8988T (cell line): ENCODE measurements at regions not wholly inside any gene's neighbourhood (a gene's known extent, or its start where the extent isn't known, plus 50 kb on each side); places are given as distances from the start of the nearest gene placed in this dataset.

Source experiments
- DNase-seq: peaks from one replicate; pipeline ENCODE4 v3.0.0; 2011

GRCh38 chr1:216953495-216953894 lies 230.3 kb upstream of the ESRRG start:
- no peak for DNase-seq

DNA sequence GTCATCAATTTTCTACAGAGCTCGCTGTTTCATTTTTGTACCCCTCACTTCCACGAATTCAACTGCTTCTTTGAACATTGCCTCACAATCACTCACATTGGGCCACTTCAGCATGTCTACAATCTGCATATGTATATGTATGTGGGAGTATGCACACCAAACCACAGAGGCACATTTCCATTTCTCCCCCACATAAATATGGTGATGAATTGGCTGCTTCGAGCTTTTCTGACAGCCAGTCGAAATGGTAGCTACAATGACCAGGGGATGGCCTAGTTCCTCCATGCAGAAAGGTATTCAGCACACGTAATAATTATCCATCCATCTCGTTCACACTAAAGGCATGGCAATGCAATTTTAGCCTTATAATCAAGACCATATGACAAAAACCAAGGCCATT lies 229.6 kb upstream of the ESRRG start:
- no peak for DNase-seq

GRCh38 chr1:216945538-216946080 lies 222.4 kb upstream of the ESRRG start:
- DNase-seq = no peak

- no peak for DNase-seq
Observed at GRCh38 chr1:216944864-216945510, 221.8 kb upstream of the ESRRG start.

- DNase-seq = no peak
Observed at GRCh38 chr1:216937491-216937890, 214.3 kb upstream of the ESRRG start.

- DNase-seq = no peak
Observed at GRCh38 chr1:216936779-216937178, 213.6 kb upstream of the ESRRG start.

DNA sequence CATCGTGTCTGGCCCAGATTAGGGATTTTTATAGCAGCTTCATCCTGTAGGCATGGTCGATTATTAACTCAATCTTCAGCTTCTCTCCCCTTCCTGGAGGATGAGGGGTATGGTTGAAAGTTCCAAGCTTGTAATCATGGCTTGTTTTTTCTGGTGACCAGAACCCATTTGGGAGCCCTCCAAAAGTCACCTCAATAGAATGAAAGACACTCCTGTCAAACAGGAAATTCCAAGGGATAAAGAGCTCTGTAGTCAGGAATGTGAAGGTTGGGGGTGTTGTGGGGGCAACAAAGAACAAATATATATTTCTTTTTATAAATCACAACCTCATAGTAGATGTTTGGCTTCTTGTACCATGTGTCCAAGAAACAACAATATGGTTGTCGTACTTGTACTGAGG lies 212.7 kb upstream of the ESRRG start:
- no peak for DNase-seq

- no peak for DNase-seq
Observed at GRCh38 chr1:216932424-216932823, 209.2 kb upstream of the ESRRG start.

DNA sequence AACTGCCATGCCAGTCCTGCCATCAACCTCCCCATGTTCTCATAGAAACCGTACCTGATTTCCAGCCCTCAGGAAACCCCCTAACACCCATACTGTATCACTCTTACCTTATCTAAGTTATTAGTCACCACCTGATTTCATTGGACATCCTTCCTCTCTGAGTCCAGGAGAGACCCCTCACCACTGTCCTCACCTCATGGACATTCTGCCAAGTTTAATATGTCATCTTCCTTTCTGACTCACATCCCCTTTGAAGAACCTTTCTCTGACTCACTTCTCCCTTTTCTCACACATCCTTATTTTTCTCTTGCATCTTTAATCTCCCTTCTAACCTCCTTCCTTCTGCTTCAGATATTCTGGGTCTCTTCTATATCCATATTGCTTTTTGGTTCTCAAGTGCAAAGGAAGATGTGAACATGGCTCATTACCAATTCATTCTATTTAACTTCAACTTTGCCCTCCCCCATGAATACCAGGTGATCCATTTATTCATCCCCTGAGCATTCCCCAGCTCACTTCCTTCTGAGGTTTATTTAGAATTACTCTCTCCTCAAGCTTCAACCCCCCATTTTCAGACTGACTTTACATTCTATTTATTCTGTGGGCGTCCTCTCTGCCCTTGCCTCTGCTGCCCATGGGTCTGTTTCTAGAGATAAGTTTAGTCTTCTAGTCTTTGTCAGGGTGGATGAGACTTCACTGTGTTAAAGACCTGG lies 206.8 kb upstream of the ESRRG start:
- no peak for DNase-seq

DNA sequence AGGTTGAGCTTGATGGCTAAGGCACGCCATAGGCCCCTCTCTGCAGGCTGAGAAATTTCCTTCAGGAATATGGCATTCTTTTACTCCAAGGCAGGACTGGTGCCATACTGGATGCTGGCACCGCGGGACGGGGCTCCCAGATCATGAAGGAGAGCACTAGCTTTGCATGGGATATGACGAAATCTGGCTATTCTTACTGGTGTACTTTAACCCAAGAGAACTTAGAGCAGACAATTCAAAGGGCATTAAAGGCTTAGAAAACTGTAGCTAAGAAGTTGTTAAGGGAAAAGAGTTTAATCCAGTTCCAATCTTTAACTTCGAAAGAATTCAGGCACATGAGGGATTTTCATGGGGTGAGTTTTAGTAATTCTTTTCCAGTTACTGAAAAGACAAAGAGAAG lies 204.4 kb upstream of the ESRRG start:
- DNase-seq = no peak

DNA sequence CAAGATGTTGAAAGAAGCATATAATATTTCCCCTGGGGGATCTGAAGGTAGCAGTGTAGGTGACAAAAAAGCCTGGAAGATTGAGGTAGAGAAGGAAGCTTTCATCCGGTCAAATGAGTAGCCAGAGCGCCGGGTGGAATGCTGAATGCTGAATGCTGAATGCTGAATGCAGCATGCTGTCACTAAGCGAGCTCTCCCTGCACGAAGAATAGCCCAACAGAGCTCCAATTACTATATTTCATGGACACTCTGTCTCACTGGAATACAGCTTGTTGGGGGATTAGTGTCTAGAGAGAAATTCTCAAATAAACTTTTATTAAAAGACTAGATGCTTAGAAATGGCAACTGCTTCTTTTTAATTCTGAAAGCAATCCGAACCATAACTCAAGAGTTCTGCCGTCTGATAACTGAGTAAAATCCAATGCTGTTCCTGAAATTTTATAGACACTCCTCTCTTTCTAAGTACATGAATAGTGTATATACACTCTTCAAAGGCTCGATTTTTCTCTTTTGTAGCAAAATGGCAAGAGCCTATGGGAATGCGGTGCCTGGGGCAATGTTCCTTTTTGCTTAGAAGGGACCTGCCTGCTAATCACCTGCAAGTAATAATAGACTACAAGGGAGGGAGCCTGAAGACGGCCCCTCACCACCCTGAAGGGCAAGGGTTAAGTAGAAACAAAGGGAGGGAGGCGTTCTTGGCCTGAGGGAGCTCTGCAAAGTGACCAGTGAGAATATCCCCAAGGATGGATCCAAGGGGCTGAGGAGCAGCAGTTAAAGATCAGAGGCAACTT lies 203.7 kb upstream of the ESRRG start:
- DNase-seq = no peak

DNA sequence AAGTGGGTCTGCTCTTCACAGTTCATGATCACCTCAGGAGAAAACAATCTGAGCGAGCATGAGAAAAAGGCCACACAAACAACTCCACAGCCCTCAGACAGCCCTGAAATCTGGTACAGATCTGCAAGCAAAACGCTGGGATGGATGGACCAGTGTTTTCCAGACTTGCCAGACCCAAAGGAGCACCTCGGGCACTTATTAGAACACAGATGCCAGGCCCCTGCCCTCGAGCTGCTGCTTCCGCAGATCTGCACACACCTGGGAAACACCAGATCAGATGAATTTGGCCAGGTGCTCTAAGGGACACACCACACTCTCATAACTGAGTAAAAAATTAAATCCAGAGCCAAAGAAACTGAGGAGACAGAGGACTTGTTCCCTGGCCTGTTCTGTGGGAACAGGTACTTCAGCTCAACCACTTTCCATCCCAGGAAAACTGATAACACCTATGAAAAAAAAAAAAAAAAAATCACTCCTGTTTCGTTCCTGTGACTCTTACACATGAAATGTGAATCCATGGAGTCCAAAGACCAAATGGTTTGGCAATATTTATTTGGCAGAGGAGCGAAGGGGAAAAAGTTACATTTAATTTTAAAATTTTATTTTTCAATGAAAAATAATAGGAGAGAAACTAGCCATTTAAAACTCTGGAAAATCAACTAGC lies 202.9 kb upstream of the ESRRG start:
- DNase-seq = no peak

DNA sequence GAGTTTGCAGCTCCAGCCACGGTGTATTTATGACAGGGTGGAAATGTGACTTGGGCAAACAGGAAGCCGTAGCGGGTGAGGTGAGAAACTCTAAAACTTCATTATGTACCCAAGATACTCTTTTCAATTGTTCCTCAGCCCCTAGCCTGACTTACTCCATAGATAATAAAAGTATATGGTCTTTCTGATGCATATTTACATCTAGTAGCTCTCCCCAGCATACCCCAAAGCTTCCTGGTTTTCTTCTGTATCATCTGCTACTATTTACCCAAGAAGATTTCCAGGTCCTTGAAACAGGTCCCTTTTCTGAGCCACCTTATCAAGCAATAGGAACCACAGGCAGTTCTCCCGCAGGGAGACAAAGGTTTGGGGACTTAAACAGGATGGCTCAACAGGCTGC lies 201.5 kb upstream of the ESRRG start:
- DNase-seq = no peak

DNA sequence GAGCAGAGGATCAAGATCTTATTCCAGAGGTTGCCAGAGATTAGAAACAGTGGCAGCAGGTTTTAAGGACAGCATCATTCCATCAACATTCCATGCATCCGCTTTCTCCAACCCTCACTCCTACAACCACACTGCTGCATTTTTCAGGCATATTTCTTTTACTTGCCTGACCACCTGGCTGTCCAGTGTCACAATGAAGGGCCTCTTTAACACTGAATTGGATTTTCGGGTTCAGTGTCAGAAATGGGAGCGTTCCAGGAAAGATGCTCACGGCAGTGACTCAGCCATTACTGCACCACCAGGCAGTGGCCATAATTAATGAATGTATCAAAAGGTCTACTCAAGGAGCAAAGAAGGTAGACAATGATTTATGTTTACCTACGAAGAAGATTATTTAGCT lies 200.4 kb upstream of the ESRRG start:
- no peak for DNase-seq

DNA sequence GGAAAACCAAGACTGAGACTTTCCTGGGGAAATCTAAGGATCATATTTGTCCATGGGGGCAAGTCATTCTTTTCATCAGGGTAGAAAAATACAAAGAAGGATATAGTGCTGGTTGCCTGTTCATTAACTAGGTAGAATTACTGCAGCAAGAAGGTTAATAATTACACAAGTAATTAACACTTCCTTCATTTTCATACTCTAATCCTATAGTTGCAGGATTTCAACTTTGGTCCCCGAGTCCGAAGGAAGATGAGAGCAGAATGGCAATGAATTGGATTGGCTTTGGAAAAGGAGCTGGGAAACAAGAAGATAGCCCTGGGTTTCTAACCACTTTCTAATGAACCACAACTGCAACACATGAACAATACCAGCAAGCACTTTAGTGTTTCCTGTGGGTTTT lies 199.2 kb upstream of the ESRRG start:
- no peak for DNase-seq

GRCh38 chr1:216921866-216922265 lies 198.6 kb upstream of the ESRRG start:
- no peak for DNase-seq

DNA sequence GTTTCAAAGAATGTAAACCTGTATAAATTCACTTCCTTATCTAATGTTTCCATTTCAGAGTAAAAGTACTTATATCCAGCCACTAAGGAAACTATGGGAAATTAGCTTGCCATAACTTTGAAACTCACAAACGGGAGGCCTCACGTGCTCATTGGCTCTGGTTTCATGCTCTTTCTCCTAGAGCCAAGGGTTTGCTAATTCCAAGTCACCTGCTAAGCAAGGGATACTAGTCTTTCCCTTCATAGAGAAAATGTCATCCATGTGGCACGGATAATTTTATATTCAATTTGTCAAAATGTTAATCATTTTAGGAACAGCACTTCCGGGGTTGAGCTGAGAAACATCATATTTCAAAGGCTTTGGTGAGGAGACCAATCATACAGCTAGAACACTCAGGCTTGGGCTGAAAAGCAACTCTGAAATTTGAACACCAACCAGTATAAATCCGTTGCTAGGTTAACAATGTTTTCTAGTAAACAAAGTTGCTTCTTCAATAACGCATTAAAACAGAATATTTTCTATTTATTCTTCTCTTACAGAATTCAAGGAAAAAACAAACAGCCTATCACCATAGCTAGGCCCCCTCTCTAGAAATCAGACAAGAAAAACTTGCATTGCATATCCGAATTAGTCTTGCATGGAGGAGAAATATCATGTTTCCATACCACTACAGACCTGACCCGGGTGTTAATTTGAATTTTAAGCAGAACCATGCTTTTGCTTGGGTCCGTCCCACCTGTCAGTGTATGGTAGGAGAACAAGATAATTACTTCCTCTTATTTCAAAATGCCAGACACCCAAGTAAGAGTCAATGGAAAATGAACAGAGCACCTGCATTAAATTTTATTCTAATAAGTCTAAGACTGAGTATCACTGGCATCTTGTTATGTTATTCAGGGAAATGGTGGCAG lies 196.1 kb upstream of the ESRRG start:
- no peak for DNase-seq

DNA sequence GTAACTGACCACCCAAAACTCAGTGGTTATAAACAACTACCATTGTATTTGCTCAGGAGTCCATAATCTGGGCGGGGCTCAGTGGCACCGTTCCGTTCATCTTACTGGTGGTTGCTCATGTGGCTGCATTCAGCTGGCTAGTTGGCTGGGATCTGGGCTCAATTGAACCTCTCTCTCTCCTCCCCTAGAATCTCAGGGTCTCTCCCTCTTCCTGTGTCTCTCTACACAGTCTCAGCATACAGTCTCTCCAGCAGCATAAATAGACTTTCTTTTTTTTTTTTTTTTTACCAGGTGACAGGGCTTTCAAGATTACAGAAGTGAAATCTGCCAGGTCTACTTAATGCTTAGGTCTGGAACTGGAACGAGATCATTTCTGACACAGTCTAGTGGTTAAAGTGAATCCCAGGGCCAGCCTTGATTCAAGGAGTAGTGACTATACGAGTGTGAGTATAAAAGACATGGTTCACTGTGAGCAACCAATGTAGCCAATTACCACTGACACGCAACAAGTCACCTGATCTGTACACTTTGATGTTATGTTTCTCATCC lies 193.7 kb upstream of the ESRRG start:
- DNase-seq = no peak

DNA sequence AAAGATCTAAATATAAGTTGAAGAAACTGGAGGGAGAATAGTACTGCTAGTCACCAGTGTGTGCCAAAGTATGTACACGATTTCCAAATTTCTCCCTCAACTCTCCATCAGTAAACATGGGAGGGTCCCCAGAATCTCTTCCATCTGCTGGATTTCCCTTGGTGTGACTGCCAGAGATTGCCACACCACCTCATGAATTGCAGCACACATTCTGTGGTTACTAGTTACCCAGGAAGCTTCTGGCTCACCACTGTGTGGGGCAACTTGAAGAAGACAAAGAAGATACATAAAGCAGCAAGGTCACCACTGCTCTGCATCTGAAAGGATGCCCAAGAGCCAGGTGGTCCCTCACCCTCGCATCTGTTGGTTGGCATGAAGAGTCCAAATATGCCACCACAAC lies 191.7 kb upstream of the ESRRG start:
- no peak for DNase-seq

GRCh38 chr1:216913976-216914375 lies 190.7 kb upstream of the ESRRG start:
- DNase-seq = no peak

GRCh38 chr1:216910081-216910840 lies 187.0 kb upstream of the ESRRG start:
- no peak for DNase-seq
